SK-N-SH (cell line): ENCODE measurements at regions not wholly inside any gene's neighbourhood (a gene's known extent, or its start where the extent isn't known, plus 50 kb on each side); places are given as distances from the start of the nearest gene placed in this dataset.

ENCODE experiments used
- CTCF ChIA-PET: fragments of 300-600, 350-600 bp; formaldehyde crosslinking; extraction: SDS; loops from one replicate; lab custom pipeline; 2021; lab: Yijun Ruan, JAX
- POLR2A ChIA-PET: fragments of 350-600 bp; sonication (Branson Sonifier 250); formaldehyde crosslinking; extraction: SDS; loops from one replicate; lab custom pipeline; 2020; ENCODE audit warnings: antibody characterized with exemption, inconsistent platforms; lab: Yijun Ruan, JAX
- DNase-seq: peaks from one replicate; pipeline ENCODE4 v3.0.0; 2012
- H2AFZ ChIP-seq: fragments of 200-600 bp; sonication (generic); 2 replicates; pipeline ENCODE4 v1.8.1; 2016; ENCODE audit warnings: antibody characterized with exemption, mild to moderate bottlenecking, low read depth
- H3F3A ChIP-seq: fragments of 200-600 bp; sonication (generic); replicated peaks from 2 replicates; pipeline ENCODE3; 2016; ENCODE audit warnings: antibody characterized with exemption, mild to moderate bottlenecking; ENCODE audit not compliant: insufficient read depth
- H3K27ac ChIP-seq, 2 experiments: fragments of 200-500 bp in 1 of 2; fragments of 200-600 bp in 1 of 2; sonication (Bioruptor generic) in 1 of 2; sonication (generic), shearing (Covaris generic) in 1 of 2; 2 replicates each; pipeline versions ENCODE4 v1.5.1 to v1.6.1; 2014 to 2016; ENCODE audit warnings: low read depth in 2 of 2, inconsistent platforms in 1 of 2, low read length in 1 of 2, mild to moderate bottlenecking in 1 of 2, mixed read lengths in 1 of 2
- H3K27me3 ChIP-seq: fragments of 200-600 bp; sonication (generic), shearing (Covaris generic); 2 replicates; pipeline ENCODE4 v1.6.1; 2016; ENCODE audit warnings: mixed run types; ENCODE audit not compliant: insufficient read depth
- H3K36me3 ChIP-seq, 2 experiments: fragments of 200-500 bp in 1 of 2; fragments of 200-600 bp in 1 of 2; sonication (Bioruptor generic) in 1 of 2; sonication (generic) in 1 of 2; replicated peaks in 1 of 2; 2 replicates each; pipeline versions ENCODE3 to v1.5.1; 2014 to 2016; ENCODE audit warnings: low read length in 1 of 2, mild to moderate bottlenecking in 1 of 2; ENCODE audit not compliant: insufficient read depth in 2 of 2, control insufficient read depth in 1 of 2
- H3K4me1 ChIP-seq, 2 experiments: fragments of 200-500 bp in 1 of 2; fragments of 200-600 bp in 1 of 2; sonication (Bioruptor generic) in 1 of 2; sonication (generic), shearing (Covaris generic) in 1 of 2; 2 replicates each; pipeline versions ENCODE4 v1.5.1 to v1.6.1; 2014 to 2016; ENCODE audit warnings: low read depth in 1 of 2, low read length in 1 of 2, mixed run types in 1 of 2; ENCODE audit not compliant: insufficient read depth in 2 of 2, control insufficient read depth in 1 of 2
- H3K4me2 ChIP-seq: fragments of 200-600 bp; sonication (generic), shearing (Covaris generic); 2 replicates; pipeline ENCODE4 v1.6.1; 2017; ENCODE audit warnings: mixed run types
- H3K4me3 ChIP-seq, 2 experiments: fragments of 200-500 bp in 1 of 2; fragments of 200-600 bp in 1 of 2; sonication (Bioruptor generic) in 1 of 2; sonication (generic), shearing (Covaris generic) in 1 of 2; 2 replicates each; pipeline versions ENCODE4 v1.5.1 to v1.8.1; 2014 to 2016; ENCODE audit warnings: low read depth in 2 of 2, inconsistent platforms in 1 of 2, low read length in 1 of 2, mild to moderate bottlenecking in 1 of 2, mixed read lengths in 1 of 2, moderate library complexity in 1 of 2
- H3K79me2 ChIP-seq: fragments of 200-600 bp; sonication (generic); 2 replicates; pipeline ENCODE4 v1.8.1; 2017; ENCODE audit warnings: mild to moderate bottlenecking; ENCODE audit not compliant: insufficient read depth
- H3K9ac ChIP-seq: fragments of 200-600 bp; sonication (generic); 2 replicates; pipeline ENCODE4 v1.6.1; 2017; ENCODE audit warnings: mixed run types
- H3K9me2 ChIP-seq: fragments of 200-600 bp; sonication (generic); 2 replicates; pipeline ENCODE4 v1.6.1; 2017; ENCODE audit warnings: mixed run types
- H3K9me3 ChIP-seq: fragments of 200-600 bp; sonication (generic); 2 replicates; pipeline ENCODE4 v1.6.1; 2017; ENCODE audit warnings: mixed run types, mild to moderate bottlenecking, moderate library complexity
- H4K20me1 ChIP-seq: fragments of 200-600 bp; sonication (generic); 2 replicates; pipeline ENCODE4 v1.6.1; 2017; ENCODE audit warnings: mild to moderate bottlenecking, mixed run types; ENCODE audit not compliant: insufficient read depth
- ELF1 ChIP-seq: IDR thresholded peaks from 2 replicates; pipeline ENCODE4 v1.4.0; 2012
- EZH2phosphoT487 ChIP-seq: fragments of 200-600 bp; sonication (generic); IDR thresholded peaks from 2 replicates; pipeline ENCODE4 v1.6.1; 2017; ENCODE audit warnings: low read depth, mixed run types, mild to moderate bottlenecking, antibody characterized with exemption, moderate library complexity, borderline replicate concordance
- FOXJ3 ChIP-seq: sonication (generic); formaldehyde crosslinking; IDR thresholded peaks from 2 replicates; pipeline ENCODE4 v1.5.1; 2020; ENCODE audit warnings: mild to moderate bottlenecking, missing genetic modification reagents
- JUND ChIP-seq: IDR thresholded peaks from 2 replicates; pipeline ENCODE4 v1.4.0; 2012
- MEF2A ChIP-seq: IDR thresholded peaks from 2 replicates; pipeline ENCODE4 v1.4.0; 2012; ENCODE audit warnings: low read depth, borderline replicate concordance
- MXI1 ChIP-seq: IDR thresholded peaks from 2 replicates; pipeline ENCODE4 v1.6.1; 2012; ENCODE audit warnings: mild to moderate bottlenecking, low read depth, low read length, improper control_type of control experiment
- POLR2AphosphoS5 ChIP-seq: IDR thresholded peaks from 2 replicates; pipeline ENCODE4 v1.6.1; 2012; ENCODE audit warnings: low read depth, low read length
- RAD21 ChIP-seq: IDR thresholded peaks from 2 replicates; pipeline ENCODE4 v1.6.1; 2012; ENCODE audit warnings: mild to moderate bottlenecking, low read length
- SMC3 ChIP-seq: IDR thresholded peaks from 2 replicates; pipeline ENCODE4 v1.6.1; 2012; ENCODE audit warnings: low read depth, low read length, improper control_type of control experiment
- TAF1 ChIP-seq: IDR thresholded peaks from 2 replicates; pipeline ENCODE4 v1.6.1; 2012; ENCODE audit warnings: low read depth, mild to moderate bottlenecking, low read length, moderate library complexity, borderline replicate concordance
- TCF12 ChIP-seq: IDR thresholded peaks from 2 replicates; pipeline ENCODE4 v1.4.0; 2012
- TEAD4 ChIP-seq: IDR thresholded peaks from 2 replicates; pipeline ENCODE4 v1.4.0; 2012; ENCODE audit warnings: mild to moderate bottlenecking, borderline replicate concordance; ENCODE audit not compliant: insufficient read depth
- WGBS: methylation state at CpG from one replicate; pipeline ENCODE4 v1.1.6; 2017; ENCODE audit warnings: low lambda C conversion rate; 5-methylcytosine and 5-hydroxymethylcytosine counted together
- TF ChIP-seq, protein P1 (sequence below): IDR thresholded peaks from 2 replicates; pipeline ENCODE4 v1.4.0; 2012; ENCODE audit warnings: low read depth
- TF ChIP-seq, protein P2 (sequence below): IDR thresholded peaks from 2 replicates; pipeline ENCODE4 v1.4.0; 2012; ENCODE audit warnings: low read depth, borderline replicate concordance
- TF ChIP-seq, protein P3 (sequence below): IDR thresholded peaks from 2 replicates; pipeline ENCODE4 v1.4.0; 2012; ENCODE audit warnings: low read depth, borderline replicate concordance
- TF ChIP-seq, protein P4 (sequence below): IDR thresholded peaks from 2 replicates; pipeline ENCODE4; 2012
- TF ChIP-seq, protein P5 (sequence below): IDR thresholded peaks from 2 replicates; pipeline ENCODE4 v1.6.1; 2012; ENCODE audit warnings: mild to moderate bottlenecking, low read depth, low read length, moderate library complexity
- TF ChIP-seq, protein P6 (sequence below): fragments of 150-350 bp; IDR thresholded peaks from 2 replicates; pipeline ENCODE4 v1.6.1; 2016; ENCODE audit warnings: mild to moderate bottlenecking, low read depth, low read length

DNA sequence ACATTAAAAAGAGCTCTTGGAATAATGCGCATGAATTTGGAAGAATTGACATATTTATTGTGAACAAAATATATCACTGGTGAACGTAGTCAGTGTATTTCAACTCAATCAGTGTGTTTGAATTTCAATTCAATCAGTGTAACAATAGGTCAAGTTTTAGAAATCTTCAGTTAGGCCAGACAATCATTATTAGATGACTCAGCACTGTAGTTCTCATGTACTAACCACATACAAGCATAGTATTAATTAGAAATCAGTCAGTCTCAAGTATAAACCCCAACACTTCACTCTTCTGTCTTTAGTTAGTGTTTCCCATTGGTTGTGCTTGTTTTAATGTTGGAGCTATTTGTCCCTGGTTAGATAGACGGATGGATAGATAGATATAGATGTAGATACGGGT, 1247.9 kb downstream of the NXPH1 start:
- no peak overlapping the region for H3K4me3 ChIP-seq
- H3K27me3 ChIP-seq, result no peaks in the 10 kb centered on the region
- H3K27ac ChIP-seq, result no peak overlapping the region
- ChIA-PET POLR2A (no interaction called here), CTCF (no interaction called here)
- no peak overlapping the region for H3K4me2 ChIP-seq
- no peak for TF ChIP-seq ELF1
- no peak for TF ChIP-seq EZH2phosphoT487
- no peak for TF ChIP-seq MXI1
- TF ChIP-seq, protein P1, sequence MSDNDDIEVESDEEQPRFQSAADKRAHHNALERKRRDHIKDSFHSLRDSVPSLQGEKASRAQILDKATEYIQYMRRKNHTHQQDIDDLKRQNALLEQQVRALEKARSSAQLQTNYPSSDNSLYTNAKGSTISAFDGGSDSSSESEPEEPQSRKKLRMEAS, result no peak
- TF ChIP-seq TCF12, result no peak
- no peak for TF ChIP-seq MEF2A
- TF ChIP-seq, protein P2, sequence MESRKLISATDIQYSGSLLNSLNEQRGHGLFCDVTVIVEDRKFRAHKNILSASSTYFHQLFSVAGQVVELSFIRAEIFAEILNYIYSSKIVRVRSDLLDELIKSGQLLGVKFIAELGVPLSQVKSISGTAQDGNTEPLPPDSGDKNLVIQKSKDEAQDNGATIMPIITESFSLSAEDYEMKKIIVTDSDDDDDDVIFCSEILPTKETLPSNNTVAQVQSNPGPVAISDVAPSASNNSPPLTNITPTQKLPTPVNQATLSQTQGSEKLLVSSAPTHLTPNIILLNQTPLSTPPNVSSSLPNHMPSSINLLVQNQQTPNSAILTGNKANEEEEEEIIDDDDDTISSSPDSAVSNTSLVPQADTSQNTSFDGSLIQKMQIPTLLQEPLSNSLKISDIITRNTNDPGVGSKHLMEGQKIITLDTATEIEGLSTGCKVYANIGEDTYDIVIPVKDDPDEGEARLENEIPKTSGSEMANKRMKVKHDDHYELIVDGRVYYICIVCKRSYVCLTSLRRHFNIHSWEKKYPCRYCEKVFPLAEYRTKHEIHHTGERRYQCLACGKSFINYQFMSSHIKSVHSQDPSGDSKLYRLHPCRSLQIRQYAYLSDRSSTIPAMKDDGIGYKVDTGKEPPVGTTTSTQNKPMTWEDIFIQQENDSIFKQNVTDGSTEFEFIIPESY, result no peak
- TF ChIP-seq RAD21, result no peak
- TF ChIP-seq, protein P3, sequence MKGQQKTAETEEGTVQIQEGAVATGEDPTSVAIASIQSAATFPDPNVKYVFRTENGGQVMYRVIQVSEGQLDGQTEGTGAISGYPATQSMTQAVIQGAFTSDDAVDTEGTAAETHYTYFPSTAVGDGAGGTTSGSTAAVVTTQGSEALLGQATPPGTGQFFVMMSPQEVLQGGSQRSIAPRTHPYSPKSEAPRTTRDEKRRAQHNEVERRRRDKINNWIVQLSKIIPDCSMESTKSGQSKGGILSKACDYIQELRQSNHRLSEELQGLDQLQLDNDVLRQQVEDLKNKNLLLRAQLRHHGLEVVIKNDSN, result no peak
- TF ChIP-seq, protein P4, sequence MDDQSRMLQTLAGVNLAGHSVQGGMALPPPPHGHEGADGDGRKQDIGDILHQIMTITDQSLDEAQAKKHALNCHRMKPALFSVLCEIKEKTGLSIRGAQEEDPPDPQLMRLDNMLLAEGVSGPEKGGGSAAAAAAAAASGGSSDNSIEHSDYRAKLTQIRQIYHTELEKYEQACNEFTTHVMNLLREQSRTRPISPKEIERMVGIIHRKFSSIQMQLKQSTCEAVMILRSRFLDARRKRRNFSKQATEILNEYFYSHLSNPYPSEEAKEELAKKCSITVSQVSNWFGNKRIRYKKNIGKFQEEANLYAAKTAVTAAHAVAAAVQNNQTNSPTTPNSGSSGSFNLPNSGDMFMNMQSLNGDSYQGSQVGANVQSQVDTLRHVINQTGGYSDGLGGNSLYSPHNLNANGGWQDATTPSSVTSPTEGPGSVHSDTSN, result no peak
- TF ChIP-seq, protein P5, sequence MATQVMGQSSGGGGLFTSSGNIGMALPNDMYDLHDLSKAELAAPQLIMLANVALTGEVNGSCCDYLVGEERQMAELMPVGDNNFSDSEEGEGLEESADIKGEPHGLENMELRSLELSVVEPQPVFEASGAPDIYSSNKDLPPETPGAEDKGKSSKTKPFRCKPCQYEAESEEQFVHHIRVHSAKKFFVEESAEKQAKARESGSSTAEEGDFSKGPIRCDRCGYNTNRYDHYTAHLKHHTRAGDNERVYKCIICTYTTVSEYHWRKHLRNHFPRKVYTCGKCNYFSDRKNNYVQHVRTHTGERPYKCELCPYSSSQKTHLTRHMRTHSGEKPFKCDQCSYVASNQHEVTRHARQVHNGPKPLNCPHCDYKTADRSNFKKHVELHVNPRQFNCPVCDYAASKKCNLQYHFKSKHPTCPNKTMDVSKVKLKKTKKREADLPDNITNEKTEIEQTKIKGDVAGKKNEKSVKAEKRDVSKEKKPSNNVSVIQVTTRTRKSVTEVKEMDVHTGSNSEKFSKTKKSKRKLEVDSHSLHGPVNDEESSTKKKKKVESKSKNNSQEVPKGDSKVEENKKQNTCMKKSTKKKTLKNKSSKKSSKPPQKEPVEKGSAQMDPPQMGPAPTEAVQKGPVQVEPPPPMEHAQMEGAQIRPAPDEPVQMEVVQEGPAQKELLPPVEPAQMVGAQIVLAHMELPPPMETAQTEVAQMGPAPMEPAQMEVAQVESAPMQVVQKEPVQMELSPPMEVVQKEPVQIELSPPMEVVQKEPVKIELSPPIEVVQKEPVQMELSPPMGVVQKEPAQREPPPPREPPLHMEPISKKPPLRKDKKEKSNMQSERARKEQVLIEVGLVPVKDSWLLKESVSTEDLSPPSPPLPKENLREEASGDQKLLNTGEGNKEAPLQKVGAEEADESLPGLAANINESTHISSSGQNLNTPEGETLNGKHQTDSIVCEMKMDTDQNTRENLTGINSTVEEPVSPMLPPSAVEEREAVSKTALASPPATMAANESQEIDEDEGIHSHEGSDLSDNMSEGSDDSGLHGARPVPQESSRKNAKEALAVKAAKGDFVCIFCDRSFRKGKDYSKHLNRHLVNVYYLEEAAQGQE, result no peak
- TF ChIP-seq, protein P6, sequence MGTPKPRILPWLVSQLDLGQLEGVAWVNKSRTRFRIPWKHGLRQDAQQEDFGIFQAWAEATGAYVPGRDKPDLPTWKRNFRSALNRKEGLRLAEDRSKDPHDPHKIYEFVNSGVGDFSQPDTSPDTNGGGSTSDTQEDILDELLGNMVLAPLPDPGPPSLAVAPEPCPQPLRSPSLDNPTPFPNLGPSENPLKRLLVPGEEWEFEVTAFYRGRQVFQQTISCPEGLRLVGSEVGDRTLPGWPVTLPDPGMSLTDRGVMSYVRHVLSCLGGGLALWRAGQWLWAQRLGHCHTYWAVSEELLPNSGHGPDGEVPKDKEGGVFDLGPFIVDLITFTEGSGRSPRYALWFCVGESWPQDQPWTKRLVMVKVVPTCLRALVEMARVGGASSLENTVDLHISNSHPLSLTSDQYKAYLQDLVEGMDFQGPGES, result no peak
- no peak for TF ChIP-seq TEAD4
- TF ChIP-seq SMC3, result no peak
- no peak for TF ChIP-seq FOXJ3 (CRISPR knock-in tag)
- TF ChIP-seq POLR2AphosphoS5, result no peak
- no peak for TF ChIP-seq TAF1
- no peak for TF ChIP-seq JUND
- TF ChIP-seq, all 33 proteins: peak for 0
- H3K4me1 ChIP-seq, result no peaks in the 10 kb centered on the region
- no peaks in the 10 kb centered on the region for H4K20me1 ChIP-seq
- H3F3A ChIP-seq, result no peaks in the 10 kb centered on the region
- H3K36me3 ChIP-seq, result no peaks in the 10 kb centered on the region
- WGBS, result 48% methylated on average over 4 of the region's 4 CpGs
- peaks cover 7% of the 10 kb centered on the region; the same call in 1 of the 2 replicates for H3K9me3 ChIP-seq
- no peak for DNase-seq
- H2AFZ ChIP-seq, result no peak overlapping the region
- no peaks in the 10 kb centered on the region for H3K79me2 ChIP-seq
- H3K9me2 ChIP-seq, result 0 out of 2 replicates have a peak, but pooled peaks cover 1% of the 10 kb centered on the region
- H3K9ac ChIP-seq, result no peak overlapping the region
